PC-3 (cell line): ENCODE measurements at regions not wholly inside any gene's neighbourhood (a gene's known extent, or its start where the extent isn't known, plus 50 kb on each side); places are given as distances from the start of the nearest gene placed in this dataset.

ENCODE experiments used
- ATAC-seq: fragments of 200-7000 bp; cut with Tn5 transposase; 2 replicates; pipeline ENCODE4 v1.9.1; 2020; ENCODE audit warnings: mild to moderate bottlenecking, moderate library complexity
- BruUV-seq: library from RNA; stranded (reverse); fragments of 400-500 nt; replicated peaks from 2 replicates; lab custom pipeline; 2021; lab: Mats Ljungman, UMichigan
- CTCF ChIA-PET: fragments of 300-600 bp; sonication (Branson Sonifier 250); formaldehyde crosslinking; loops from one replicate; lab custom pipeline; 2022; ENCODE audit warnings: antibody characterized with exemption; lab: Charles Lee
- POLR2A ChIA-PET: fragments of 300-600 bp; sonication (Branson Sonifier 250); formaldehyde crosslinking; loops from one replicate; lab custom pipeline; 2022; ENCODE audit warnings: antibody characterized with exemption; ENCODE audit not compliant: unreplicated experiment; lab: Charles Lee
- DNase-seq: peaks from one replicate; pipeline ENCODE4 v3.0.0-alpha.2; 2015
- H2AFZ ChIP-seq: fragments of 300-600 bp; sonication (generic); 2 replicates; pipeline ENCODE4 v1.6.0; 2016; ENCODE audit warnings: antibody characterized with exemption, low read length
- H3F3A ChIP-seq: fragments of 300-600 bp; sonication (generic); one replicate; pipeline ENCODE4 v1.6.0; 2017; ENCODE audit warnings: antibody characterized with exemption, low read length, control low read depth, mild to moderate bottlenecking; ENCODE audit not compliant: unreplicated experiment
- H3K27ac ChIP-seq: fragments of 300-600 bp; sonication (generic); 2 replicates; pipeline ENCODE4 v1.5.1; 2016; ENCODE audit warnings: mild to moderate bottlenecking, low read length
- H3K27me3 ChIP-seq: fragments of 300-600 bp; sonication (generic); 2 replicates; pipeline ENCODE4 v1.6.1; 2016; ENCODE audit warnings: low read length, mixed read lengths
- H3K36me3 ChIP-seq: fragments of 300-600 bp; sonication (generic); 2 replicates; pipeline ENCODE4 v1.6.1; 2016; ENCODE audit warnings: low read depth, mixed run types, low read length, mixed read lengths
- H3K4me1 ChIP-seq: fragments of 300-600 bp; sonication (generic); 2 replicates; pipeline ENCODE4 v1.5.1; 2016; ENCODE audit warnings: low read length; ENCODE audit not compliant: insufficient read depth
- H3K4me2 ChIP-seq: fragments of 300-600 bp; sonication (generic); 2 replicates; pipeline ENCODE4 v1.6.0; 2016; ENCODE audit warnings: low read length
- H3K4me3 ChIP-seq: fragments of 300-600 bp; sonication (generic); 2 replicates; pipeline ENCODE4 v1.5.1; 2016; ENCODE audit warnings: mild to moderate bottlenecking, low read length, mixed read lengths
- H3K79me2 ChIP-seq: fragments of 300-600 bp; sonication (generic); 2 replicates; pipeline ENCODE4 v1.6.1; 2017; ENCODE audit warnings: low read length, mixed read lengths
- H3K9ac ChIP-seq: fragments of 300-600 bp; sonication (generic); 2 replicates; pipeline ENCODE4 v1.6.0; 2016; ENCODE audit warnings: mild to moderate bottlenecking, low read length
- H3K9me2 ChIP-seq: fragments of 300-600 bp; sonication (generic); replicated peaks from 2 replicates; pipeline ENCODE4 v1.6.1; 2016; ENCODE audit warnings: mixed run types, low read length, mixed read lengths
- H3K9me3 ChIP-seq: fragments of 300-600 bp; sonication (generic); 2 replicates; pipeline ENCODE4 v1.6.1; 2016; ENCODE audit warnings: low read length, mixed read lengths
- H4K20me1 ChIP-seq: fragments of 300-600 bp; sonication (generic); 2 replicates; pipeline ENCODE4 v1.6.1; 2016; ENCODE audit warnings: low read length, mixed read lengths
- EZH2 ChIP-seq: fragments of 300-600 bp; sonication (generic); IDR thresholded peaks from one replicate; pipeline ENCODE4 v1.6.1; 2017; ENCODE audit warnings: antibody characterized with exemption, mild to moderate bottlenecking, low read length; ENCODE audit not compliant: unreplicated experiment
- EZH2phosphoT487 ChIP-seq: fragments of 300-600 bp; sonication (generic); IDR thresholded peaks from 2 replicates; pipeline ENCODE4 v1.6.1; 2018; ENCODE audit warnings: mild to moderate bottlenecking, antibody characterized with exemption, low read length, borderline replicate concordance
- intact Hi-C: fragments of 100-400 bp; cut with micrococcal nuclease; formaldehyde crosslinking; loops from 2 replicates; pipeline ENCODE4 v1.9.0; 2023
- TF ChIP-seq, protein P1 (sequence below): fragments of 300-600 bp; sonication (generic); conservative IDR thresholded peaks from 2 replicates; pipeline ENCODE4 v1.5.1; 2017; ENCODE audit warnings: antibody characterized with exemption, low read depth, mild to moderate bottlenecking, low read length

DNA sequence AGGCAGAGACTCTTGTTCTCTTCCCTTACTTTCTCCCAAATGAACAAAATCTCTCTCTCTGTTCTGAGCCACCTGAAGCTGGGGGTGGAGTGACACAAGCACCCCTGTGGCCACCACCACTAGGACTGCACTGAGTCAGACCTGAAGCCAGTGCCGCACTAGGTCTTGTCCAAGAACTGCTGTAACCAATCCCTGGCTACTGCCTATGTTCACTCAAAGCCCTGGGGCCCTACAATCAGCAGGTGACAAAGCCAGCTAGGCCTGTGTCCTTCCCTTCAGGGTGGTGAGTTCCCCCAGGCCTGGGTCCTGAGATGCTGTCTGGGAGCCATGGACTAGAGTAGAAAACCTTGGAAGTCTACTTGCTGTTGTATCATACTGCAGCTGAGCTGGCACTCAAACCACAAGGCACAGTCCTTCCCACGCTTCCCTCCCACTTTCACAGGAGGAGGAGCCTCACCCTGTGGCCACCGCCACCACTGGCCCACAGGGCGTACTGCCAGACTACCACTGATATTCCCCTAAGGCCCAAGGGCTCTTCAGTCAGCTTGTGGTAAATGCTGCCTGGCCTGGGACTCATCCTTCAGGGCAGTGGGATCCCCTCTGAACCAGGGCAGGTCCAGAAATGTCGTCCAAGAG lies 119.1 kb downstream of the RTL9 start:
- Histone ChIP-seq H3K79me2 (no peaks in the 10 kb centered on the region), H3K27me3 (peaks cover 7% of the 10 kb centered on the region; the same call in 1 of the 2 replicates), H3K36me3 (no peaks in the 10 kb centered on the region), H3K9me3 (no peaks in the 10 kb centered on the region), H3K9me2 (no peaks in the 10 kb centered on the region), H3K4me3 (no peak overlapping the region), H4K20me1 (no peaks in the 10 kb centered on the region), H3K9ac (no peak overlapping the region), H3K4me1 (no peaks in the 10 kb centered on the region), H2AFZ (no peak overlapping the region), H3K27ac (no peak overlapping the region), H3K4me2 (no peak overlapping the region), H3F3A (no peaks in the 10 kb centered on the region)
- ChIA-PET POLR2A (no interaction called here), CTCF (no interaction called here)
- intact Hi-C loops: no loop called here
- ATAC-seq: no peak
- no peak for DNase-seq
- BruUV-seq: no TSS peak
- TF ChIP-seq EZH2phosphoT487 (no peak), EZH2 (no peak)
- TF ChIP-seq, protein P1, sequence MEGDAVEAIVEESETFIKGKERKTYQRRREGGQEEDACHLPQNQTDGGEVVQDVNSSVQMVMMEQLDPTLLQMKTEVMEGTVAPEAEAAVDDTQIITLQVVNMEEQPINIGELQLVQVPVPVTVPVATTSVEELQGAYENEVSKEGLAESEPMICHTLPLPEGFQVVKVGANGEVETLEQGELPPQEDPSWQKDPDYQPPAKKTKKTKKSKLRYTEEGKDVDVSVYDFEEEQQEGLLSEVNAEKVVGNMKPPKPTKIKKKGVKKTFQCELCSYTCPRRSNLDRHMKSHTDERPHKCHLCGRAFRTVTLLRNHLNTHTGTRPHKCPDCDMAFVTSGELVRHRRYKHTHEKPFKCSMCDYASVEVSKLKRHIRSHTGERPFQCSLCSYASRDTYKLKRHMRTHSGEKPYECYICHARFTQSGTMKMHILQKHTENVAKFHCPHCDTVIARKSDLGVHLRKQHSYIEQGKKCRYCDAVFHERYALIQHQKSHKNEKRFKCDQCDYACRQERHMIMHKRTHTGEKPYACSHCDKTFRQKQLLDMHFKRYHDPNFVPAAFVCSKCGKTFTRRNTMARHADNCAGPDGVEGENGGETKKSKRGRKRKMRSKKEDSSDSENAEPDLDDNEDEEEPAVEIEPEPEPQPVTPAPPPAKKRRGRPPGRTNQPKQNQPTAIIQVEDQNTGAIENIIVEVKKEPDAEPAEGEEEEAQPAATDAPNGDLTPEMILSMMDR: no peak

DNA sequence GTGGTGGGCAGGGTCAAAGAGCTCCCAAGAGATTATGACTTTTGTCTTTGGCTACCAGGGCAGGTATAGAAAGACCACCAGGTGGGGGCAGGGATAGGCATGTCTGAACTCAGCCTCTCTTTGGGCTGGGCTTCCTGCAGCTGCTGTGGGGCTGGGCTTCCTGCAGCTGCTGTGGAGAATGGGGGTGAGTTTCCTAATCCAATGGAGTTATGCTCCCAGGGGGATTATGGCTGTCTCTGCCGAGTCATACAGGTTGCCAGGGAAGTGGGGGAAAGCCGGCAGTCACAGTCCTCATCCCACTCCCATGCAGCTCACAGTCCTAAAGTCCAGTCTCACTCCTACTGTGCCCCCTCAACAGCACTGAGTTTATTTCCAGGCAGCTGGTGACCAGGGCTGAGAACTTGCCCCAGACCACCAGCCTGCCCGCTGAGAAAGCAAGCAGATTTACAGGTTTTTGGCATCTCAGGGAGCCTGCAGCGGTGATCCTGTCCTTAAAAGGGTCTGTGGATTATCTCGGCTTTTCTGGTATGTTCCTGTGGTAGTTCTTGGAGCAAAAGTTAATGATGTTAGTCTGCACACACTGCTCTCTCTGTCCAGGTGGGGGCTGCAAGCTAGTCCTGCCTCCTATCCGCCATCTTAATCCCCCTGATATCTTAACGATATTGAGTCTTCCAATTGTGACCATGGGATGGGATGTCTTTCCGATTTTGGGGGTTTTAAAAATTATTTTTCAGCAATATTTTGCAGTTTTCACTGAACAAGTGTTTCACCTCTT lies 133.4 kb downstream of the RTL9 start:
- H3K9me3 ChIP-seq: no peaks in the 10 kb centered on the region
- H3F3A ChIP-seq: no peaks in the 10 kb centered on the region
- H3K27ac ChIP-seq: no peak overlapping the region
- no peaks in the 10 kb centered on the region for H4K20me1 ChIP-seq
- H3K27me3 ChIP-seq: no peaks in the 10 kb centered on the region
- no peak overlapping the region for H2AFZ ChIP-seq
- no peak overlapping the region for H3K9ac ChIP-seq
- ATAC-seq: no peak
- TF ChIP-seq EZH2 (no peak), EZH2phosphoT487 (no peak)
- no peak overlapping the region for H3K4me2 ChIP-seq
- ChIA-PET POLR2A (no interaction called here), CTCF (no interaction called here)
- no TSS peak for BruUV-seq
- H3K4me3 ChIP-seq: no peak overlapping the region
- no peaks in the 10 kb centered on the region for H3K36me3 ChIP-seq
- no peak for DNase-seq
- no peaks in the 10 kb centered on the region for H3K4me1 ChIP-seq
- intact Hi-C loops: no loop called here
- no peaks in the 10 kb centered on the region for H3K79me2 ChIP-seq
- H3K9me2 ChIP-seq: no peaks in the 10 kb centered on the region

DNA sequence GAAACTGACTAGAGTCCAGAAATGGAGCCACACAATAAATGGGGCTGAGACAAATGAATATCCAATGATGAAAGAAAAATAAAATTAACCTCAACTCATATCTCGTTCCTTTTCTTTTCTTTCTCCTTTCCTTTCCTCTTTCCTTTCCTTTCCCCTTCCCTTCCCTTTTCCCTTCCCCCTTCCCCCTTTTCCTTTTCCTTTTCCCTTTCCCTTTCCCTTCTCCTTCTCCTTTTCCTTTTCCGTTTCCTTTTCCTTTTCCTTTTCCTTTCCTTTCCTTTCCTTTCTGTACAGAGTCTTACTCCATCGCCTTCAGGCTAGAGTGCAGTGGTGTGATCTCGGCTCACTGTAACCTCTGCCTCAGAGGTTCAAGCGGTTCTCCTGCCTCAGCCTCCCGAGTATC lies 146.3 kb downstream of the RTL9 start:
- intact Hi-C loops: no loop called here
- Histone ChIP-seq H2AFZ (no peak overlapping the region), H3K36me3 (no peaks in the 10 kb centered on the region), H3F3A (no peaks in the 10 kb centered on the region), H3K4me1 (no peaks in the 10 kb centered on the region), H3K9me2 (no peaks in the 10 kb centered on the region), H3K4me2 (no peak overlapping the region), H3K9me3 (no peaks in the 10 kb centered on the region), H3K79me2 (no peaks in the 10 kb centered on the region), H3K27me3 (no peaks in the 10 kb centered on the region), H3K27ac (no peak overlapping the region), H3K4me3 (no peak overlapping the region), H4K20me1 (no peaks in the 10 kb centered on the region), H3K9ac (no peak overlapping the region)
- DNase-seq (no peak), ATAC-seq (no peak)
- TF ChIP-seq EZH2 (no peak), EZH2phosphoT487 (no peak)
- TF ChIP-seq, protein P1: no peak
- CTCF ChIA-PET: no interaction called here
- no TSS peak for BruUV-seq
- POLR2A ChIA-PET: no interaction called here
